ENCODE measurements at regions not wholly inside any gene's neighbourhood (a gene's known extent, or its start where the extent isn't known, plus 50 kb on each side); places are given as distances from the start of the nearest gene placed in this dataset.

DNA sequence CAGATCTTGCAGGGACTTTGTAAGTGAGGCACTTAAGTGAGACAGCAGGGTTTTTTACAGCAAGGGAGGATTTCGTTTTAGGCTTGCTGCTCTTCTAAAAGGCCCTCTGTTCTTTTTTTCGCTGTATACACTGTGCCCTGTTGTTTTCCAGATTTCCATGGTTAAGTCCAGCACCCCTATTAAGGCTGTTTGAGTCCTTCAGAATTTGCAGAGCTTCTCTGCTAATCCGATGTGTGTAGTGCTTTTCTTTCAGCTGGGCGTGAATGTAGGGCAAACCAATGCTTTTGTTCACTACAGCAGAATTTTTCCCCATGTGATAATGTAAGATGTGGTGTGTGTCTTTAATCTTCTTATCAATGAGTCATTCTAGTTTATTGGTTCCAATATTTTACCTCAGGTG is 200.5 kb upstream of the RREB1 start:
- no peaks in the 10 kb centered on the region for H3K79me2 ChIP-seq (replicated peaks; ENCODE audit: insufficient read depth)
- Mint-ChIP-seq H3K36me3 (ENCODE audit: low read depth) (no peaks in the 10 kb centered on the region), H3K4me1 (0 out of 3 replicates have a peak, but pooled peaks cover 3% of the 10 kb centered on the region), H3K9me3 (no peaks in the 10 kb centered on the region; the same call in 2 of the 3 replicates), H3K4me3 (no peak overlapping the region), H3K27ac (no peak overlapping the region), H3K27me3 (ENCODE audit: insufficient read depth, low read depth, poor library complexity) (no peaks in the 10 kb centered on the region)
- TF ChIP-seq, protein P1, sequence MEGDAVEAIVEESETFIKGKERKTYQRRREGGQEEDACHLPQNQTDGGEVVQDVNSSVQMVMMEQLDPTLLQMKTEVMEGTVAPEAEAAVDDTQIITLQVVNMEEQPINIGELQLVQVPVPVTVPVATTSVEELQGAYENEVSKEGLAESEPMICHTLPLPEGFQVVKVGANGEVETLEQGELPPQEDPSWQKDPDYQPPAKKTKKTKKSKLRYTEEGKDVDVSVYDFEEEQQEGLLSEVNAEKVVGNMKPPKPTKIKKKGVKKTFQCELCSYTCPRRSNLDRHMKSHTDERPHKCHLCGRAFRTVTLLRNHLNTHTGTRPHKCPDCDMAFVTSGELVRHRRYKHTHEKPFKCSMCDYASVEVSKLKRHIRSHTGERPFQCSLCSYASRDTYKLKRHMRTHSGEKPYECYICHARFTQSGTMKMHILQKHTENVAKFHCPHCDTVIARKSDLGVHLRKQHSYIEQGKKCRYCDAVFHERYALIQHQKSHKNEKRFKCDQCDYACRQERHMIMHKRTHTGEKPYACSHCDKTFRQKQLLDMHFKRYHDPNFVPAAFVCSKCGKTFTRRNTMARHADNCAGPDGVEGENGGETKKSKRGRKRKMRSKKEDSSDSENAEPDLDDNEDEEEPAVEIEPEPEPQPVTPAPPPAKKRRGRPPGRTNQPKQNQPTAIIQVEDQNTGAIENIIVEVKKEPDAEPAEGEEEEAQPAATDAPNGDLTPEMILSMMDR (conservative IDR thresholded peaks at IDR 0.05; ENCODE audit: low read depth in 2 of 2): no peak
- TF ChIP-seq, protein P2, sequence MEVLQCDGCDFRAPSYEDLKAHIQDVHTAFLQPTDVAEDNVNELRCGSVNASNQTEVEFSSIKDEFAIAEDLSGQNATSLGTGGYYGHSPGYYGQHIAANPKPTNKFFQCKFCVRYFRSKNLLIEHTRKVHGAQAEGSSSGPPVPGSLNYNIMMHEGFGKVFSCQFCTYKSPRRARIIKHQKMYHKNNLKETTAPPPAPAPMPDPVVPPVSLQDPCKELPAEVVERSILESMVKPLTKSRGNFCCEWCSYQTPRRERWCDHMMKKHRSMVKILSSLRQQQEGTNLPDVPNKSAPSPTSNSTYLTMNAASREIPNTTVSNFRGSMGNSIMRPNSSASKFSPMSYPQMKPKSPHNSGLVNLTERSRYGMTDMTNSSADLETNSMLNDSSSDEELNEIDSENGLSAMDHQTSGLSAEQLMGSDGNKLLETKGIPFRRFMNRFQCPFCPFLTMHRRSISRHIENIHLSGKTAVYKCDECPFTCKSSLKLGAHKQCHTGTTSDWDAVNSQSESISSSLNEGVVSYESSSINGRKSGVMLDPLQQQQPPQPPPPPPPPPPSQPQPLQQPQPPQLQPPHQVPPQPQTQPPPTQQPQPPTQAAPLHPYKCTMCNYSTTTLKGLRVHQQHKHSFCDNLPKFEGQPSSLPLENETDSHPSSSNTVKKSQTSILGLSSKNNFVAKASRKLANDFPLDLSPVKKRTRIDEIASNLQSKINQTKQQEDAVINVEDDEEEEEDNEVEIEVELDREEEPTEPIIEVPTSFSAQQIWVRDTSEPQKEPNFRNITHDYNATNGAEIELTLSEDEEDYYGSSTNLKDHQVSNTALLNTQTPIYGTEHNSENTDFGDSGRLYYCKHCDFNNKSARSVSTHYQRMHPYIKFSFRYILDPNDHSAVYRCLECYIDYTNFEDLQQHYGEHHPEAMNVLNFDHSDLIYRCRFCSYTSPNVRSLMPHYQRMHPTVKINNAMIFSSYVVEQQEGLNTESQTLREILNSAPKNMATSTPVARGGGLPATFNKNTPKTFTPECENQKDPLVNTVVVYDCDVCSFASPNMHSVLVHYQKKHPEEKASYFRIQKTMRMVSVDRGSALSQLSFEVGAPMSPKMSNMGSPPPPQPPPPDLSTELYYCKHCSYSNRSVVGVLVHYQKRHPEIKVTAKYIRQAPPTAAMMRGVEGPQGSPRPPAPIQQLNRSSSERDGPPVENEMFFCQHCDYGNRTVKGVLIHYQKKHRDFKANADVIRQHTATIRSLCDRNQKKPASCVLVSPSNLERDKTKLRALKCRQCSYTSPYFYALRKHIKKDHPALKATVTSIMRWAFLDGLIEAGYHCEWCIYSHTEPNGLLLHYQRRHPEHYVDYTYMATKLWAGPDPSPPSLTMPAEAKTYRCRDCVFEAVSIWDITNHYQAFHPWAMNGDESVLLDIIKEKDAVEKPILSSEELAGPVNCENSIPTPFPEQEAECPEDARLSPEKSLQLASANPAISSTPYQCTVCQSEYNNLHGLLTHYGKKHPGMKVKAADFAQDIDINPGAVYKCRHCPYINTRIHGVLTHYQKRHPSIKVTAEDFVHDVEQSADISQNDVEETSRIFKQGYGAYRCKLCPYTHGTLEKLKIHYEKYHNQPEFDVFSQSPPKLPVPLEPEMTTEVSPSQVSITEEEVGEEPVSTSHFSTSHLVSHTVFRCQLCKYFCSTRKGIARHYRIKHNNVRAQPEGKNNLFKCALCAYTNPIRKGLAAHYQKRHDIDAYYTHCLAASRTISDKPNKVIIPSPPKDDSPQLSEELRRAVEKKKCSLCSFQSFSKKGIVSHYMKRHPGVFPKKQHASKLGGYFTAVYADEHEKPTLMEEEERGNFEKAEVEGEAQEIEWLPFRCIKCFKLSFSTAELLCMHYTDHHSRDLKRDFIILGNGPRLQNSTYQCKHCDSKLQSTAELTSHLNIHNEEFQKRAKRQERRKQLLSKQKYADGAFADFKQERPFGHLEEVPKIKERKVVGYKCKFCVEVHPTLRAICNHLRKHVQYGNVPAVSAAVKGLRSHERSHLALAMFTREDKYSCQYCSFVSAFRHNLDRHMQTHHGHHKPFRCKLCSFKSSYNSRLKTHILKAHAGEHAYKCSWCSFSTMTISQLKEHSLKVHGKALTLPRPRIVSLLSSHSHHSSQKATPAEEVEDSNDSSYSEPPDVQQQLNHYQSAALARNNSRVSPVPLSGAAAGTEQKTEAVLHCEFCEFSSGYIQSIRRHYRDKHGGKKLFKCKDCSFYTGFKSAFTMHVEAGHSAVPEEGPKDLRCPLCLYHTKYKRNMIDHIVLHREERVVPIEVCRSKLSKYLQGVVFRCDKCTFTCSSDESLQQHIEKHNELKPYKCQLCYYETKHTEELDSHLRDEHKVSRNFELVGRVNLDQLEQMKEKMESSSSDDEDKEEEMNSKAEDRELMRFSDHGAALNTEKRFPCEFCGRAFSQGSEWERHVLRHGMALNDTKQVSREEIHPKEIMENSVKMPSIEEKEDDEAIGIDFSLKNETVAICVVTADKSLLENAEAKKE (CRISPR knock-in tag; IDR thresholded peaks at IDR 0.05): no peak
- TF ChIP-seq CREB1 (CRISPR knock-in tag; IDR thresholded peaks at IDR 0.05; ENCODE audit: low read depth): no peak
- no peaks in the 10 kb centered on the region for H4K20me1 ChIP-seq (replicated peaks; ENCODE audit: insufficient read depth)
- H3K27ac ChIP-seq (ENCODE audit: low read depth): no peak overlapping the region
- DNase-seq (ENCODE audit: low spot score) (no peak), ATAC-seq (no peak)
- H3K9me2 ChIP-seq (ENCODE audit: insufficient read depth): no peaks in the 10 kb centered on the region
- no peaks in the 10 kb centered on the region for H3K4me1 ChIP-seq (ENCODE audit: insufficient read depth)
- no peak overlapping the region for H3K4me3 ChIP-seq
- no peaks in the 10 kb centered on the region for H3K27me3 ChIP-seq (ENCODE audit: insufficient read depth)
- no peaks in the 10 kb centered on the region for H3K36me3 ChIP-seq (ENCODE audit: insufficient read depth)
- H3F3A ChIP-seq (replicated peaks; ENCODE audit: low read depth): no peaks in the 10 kb centered on the region
- H3K4me2 ChIP-seq: no peak overlapping the region
- H2AFZ ChIP-seq: no peak overlapping the region

DNA sequence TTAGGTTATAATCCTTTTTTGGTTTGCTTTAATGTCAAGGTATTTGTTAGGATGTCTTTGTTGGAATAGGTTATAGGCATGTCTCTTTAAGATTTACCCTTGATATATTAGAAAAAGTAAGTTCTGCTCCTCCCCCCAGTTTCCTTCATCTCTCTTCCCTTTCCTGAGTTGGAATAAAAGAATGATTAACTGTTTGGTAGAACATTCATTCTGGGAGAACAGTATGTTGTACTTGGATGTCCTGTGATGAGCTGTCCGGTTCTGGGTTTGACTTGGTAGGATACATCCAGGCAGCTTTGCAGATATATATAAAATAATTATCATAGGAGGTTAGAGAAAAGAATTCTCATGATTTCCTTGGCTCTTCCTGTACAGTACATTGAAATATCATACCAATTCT is 199.6 kb upstream of the RREB1 start:
- Histone ChIP-seq H3K4me1 (ENCODE audit: insufficient read depth) (no peaks in the 10 kb centered on the region), H3F3A (replicated peaks; ENCODE audit: low read depth) (no peaks in the 10 kb centered on the region), H3K27ac (ENCODE audit: low read depth) (no peak overlapping the region), H3K79me2 (replicated peaks; ENCODE audit: insufficient read depth) (no peaks in the 10 kb centered on the region), H3K4me2 (no peak overlapping the region), H3K27me3 (ENCODE audit: insufficient read depth) (no peaks in the 10 kb centered on the region), H3K36me3 (ENCODE audit: insufficient read depth) (no peaks in the 10 kb centered on the region), H4K20me1 (replicated peaks; ENCODE audit: insufficient read depth) (no peaks in the 10 kb centered on the region), H2AFZ (no peak overlapping the region), H3K9me2 (ENCODE audit: insufficient read depth) (no peaks in the 10 kb centered on the region), H3K4me3 (no peak overlapping the region)
- Mint-ChIP-seq H3K27ac (no peak overlapping the region), H3K4me1 (0 out of 3 replicates have a peak, but pooled peaks cover 3% of the 10 kb centered on the region), H3K27me3 (ENCODE audit: insufficient read depth, low read depth, poor library complexity) (no peaks in the 10 kb centered on the region), H3K4me3 (no peak overlapping the region), H3K9me3 (no peaks in the 10 kb centered on the region; the same call in 2 of the 3 replicates), H3K36me3 (ENCODE audit: low read depth) (no peaks in the 10 kb centered on the region)
- ATAC-seq: no peak
- DNase-seq (ENCODE audit: low spot score): no peak
- TF ChIP-seq JUNB (IDR thresholded peaks at IDR 0.05; ENCODE audit: unreplicated experiment) (no peak), STAT1 (IDR thresholded peaks at IDR 0.05; ENCODE audit: unreplicated experiment) (no peak), POLR2AphosphoS5 (IDR thresholded peaks at IDR 0.05; ENCODE audit: low read depth) (no peak)
- TF ChIP-seq, protein P3, sequence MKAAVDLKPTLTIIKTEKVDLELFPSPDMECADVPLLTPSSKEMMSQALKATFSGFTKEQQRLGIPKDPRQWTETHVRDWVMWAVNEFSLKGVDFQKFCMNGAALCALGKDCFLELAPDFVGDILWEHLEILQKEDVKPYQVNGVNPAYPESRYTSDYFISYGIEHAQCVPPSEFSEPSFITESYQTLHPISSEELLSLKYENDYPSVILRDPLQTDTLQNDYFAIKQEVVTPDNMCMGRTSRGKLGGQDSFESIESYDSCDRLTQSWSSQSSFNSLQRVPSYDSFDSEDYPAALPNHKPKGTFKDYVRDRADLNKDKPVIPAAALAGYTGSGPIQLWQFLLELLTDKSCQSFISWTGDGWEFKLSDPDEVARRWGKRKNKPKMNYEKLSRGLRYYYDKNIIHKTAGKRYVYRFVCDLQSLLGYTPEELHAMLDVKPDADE (IDR thresholded peaks at IDR 0.05): no peak
